ENCODE measurements at regions not wholly inside any gene's neighbourhood (a gene's known extent, or its start where the extent isn't known, plus 50 kb on each side); places are given as distances from the start of the nearest gene placed in this dataset.
"Not testable (repeated sequence)": the region's sequence is repeated elsewhere in the genome, so short reads cannot be mapped to it uniquely, and the experiment has no call there.

GRCh38 chr1:87972811-87973210 is 644.1 kb downstream of the LMO4 start:
- DNase-seq: no peak

- no peak for DNase-seq
Measured at GRCh38 chr1:87973896-87974295, 645.2 kb downstream of the LMO4 start.

GRCh38 chr1:87976316-87976715 is 647.6 kb downstream of the LMO4 start:
- DNase-seq: no peak

GRCh38 chr1:87977145-87977544 is 648.5 kb downstream of the LMO4 start:
- DNase-seq: no peak

GRCh38 chr1:87979079-87979478 is 650.4 kb downstream of the LMO4 start:
- no peak for DNase-seq

GRCh38 chr1:87980494-87980893 is 651.8 kb downstream of the LMO4 start:
- DNase-seq: no peak

GRCh38 chr1:87981386-87981785 is 652.7 kb downstream of the LMO4 start:
- DNase-seq: no peak

GRCh38 chr1:87981810-87982209 is 653.1 kb downstream of the LMO4 start:
- no peak for DNase-seq

- DNase-seq: no peak
Measured at GRCh38 chr1:87983841-87984240, 655.2 kb downstream of the LMO4 start.

- no peak for DNase-seq
Measured at GRCh38 chr1:87985071-87985470, 656.4 kb downstream of the LMO4 start.

GRCh38 chr1:87986130-87986866 is 657.6 kb downstream of the LMO4 start:
- DNase-seq: no peak

- DNase-seq: no peak
Measured at GRCh38 chr1:87989346-87989745, 660.7 kb downstream of the LMO4 start.

GRCh38 chr1:87992536-87992935 is 663.9 kb downstream of the LMO4 start:
- DNase-seq: not testable (repeated sequence)

- no peak for DNase-seq
Measured at GRCh38 chr1:87993051-87993450, 664.4 kb downstream of the LMO4 start.

- no peak for DNase-seq
Measured at GRCh38 chr1:87999852-88000251, 671.2 kb downstream of the LMO4 start.

GRCh38 chr1:88001460-88001859 is 672.8 kb downstream of the LMO4 start:
- no peak for DNase-seq

- no peak for DNase-seq
Measured at GRCh38 chr1:88003255-88003654, 674.6 kb downstream of the LMO4 start.

GRCh38 chr1:88009916-88010315 is 674.2 kb upstream of the PKN2 start:
- DNase-seq: no peak

- no peak for DNase-seq
Measured at GRCh38 chr1:88013485-88013884, 670.6 kb upstream of the PKN2 start.

- no peak for DNase-seq
Measured at GRCh38 chr1:88014131-88014530, 669.9 kb upstream of the PKN2 start.

GRCh38 chr1:88016947-88017346 is 667.1 kb upstream of the PKN2 start:
- DNase-seq: no peak

GRCh38 chr1:88021529-88021928 is 662.5 kb upstream of the PKN2 start:
- DNase-seq: no peak

GRCh38 chr1:88022516-88022915 is 661.6 kb upstream of the PKN2 start:
- DNase-seq: peak; percentile 20 to 31

- no peak for DNase-seq
Measured at GRCh38 chr1:88029142-88029541, 654.9 kb upstream of the PKN2 start.

- DNase-seq: no peak
Measured at GRCh38 chr1:88029899-88030298, 654.2 kb upstream of the PKN2 start.
